Panc1 (cell line): ENCODE measurements at regions not wholly inside any gene's neighbourhood (a gene's known extent, or its start where the extent isn't known, plus 50 kb on each side); places are given as distances from the start of the nearest gene placed in this dataset.

ENCODE experiments used
- ATAC-seq: fragments of 200-7000 bp; cut with Tn5 transposase; 2 replicates; pipeline ENCODE4 v1.9.1; 2020; ENCODE audit warnings: mild to moderate bottlenecking, moderate library complexity
- BruUV-seq: library from RNA; stranded (reverse); fragments of 400-500 nt; replicated peaks from 2 replicates; lab custom pipeline; 2021; lab: Mats Ljungman, UMichigan
- CTCF ChIA-PET: fragments of 300-600 bp; sonication (Branson Sonifier 250); formaldehyde crosslinking; loops from one replicate; lab custom pipeline; 2022; ENCODE audit warnings: antibody characterized with exemption; lab: Charles Lee
- POLR2A ChIA-PET: fragments of 300-600 bp; sonication (Branson Sonifier 250); formaldehyde crosslinking; loops from one replicate; lab custom pipeline; 2022; ENCODE audit warnings: antibody characterized with exemption; lab: Charles Lee
- DNase-seq: peaks from one replicate; pipeline ENCODE4 v3.0.0-alpha.2; 2010; ENCODE audit warnings: low read depth, low spot score
- H3K27ac ChIP-seq: 2 replicates; pipeline ENCODE4 v1.5.1; 2011; ENCODE audit warnings: mild to moderate bottlenecking, low read length, inconsistent platforms
- H3K27me3 ChIP-seq: fragments of 200-500 bp; sonication (Bioruptor generic); 2 replicates; pipeline ENCODE4 v1.6.0; 2014; ENCODE audit warnings: low read length, inconsistent platforms; ENCODE audit not compliant: control insufficient read depth, insufficient read depth
- H3K36me3 ChIP-seq: fragments of 200-500 bp; sonication (Bioruptor generic); 2 replicates; pipeline ENCODE4 v1.5.1; 2014; ENCODE audit warnings: inconsistent platforms, mild to moderate bottlenecking, low read length, moderate library complexity; ENCODE audit not compliant: control insufficient read depth, insufficient read depth
- H3K4me1 ChIP-seq: 2 replicates; pipeline ENCODE4 v1.5.1; 2011; ENCODE audit warnings: inconsistent platforms, mild to moderate bottlenecking, low read length, moderate library complexity; ENCODE audit not compliant: control insufficient read depth, insufficient read depth
- H3K4me3 ChIP-seq, 2 experiments: 2 replicates each; pipeline ENCODE4 v1.5.1; 2011 to 2012; ENCODE audit warnings: low read depth in 2 of 2, low read length in 2 of 2, mild to moderate bottlenecking in 2 of 2, inconsistent platforms in 1 of 2, moderate library complexity in 1 of 2
- H3K9me3 ChIP-seq: fragments of 200-500 bp; sonication (Bioruptor generic); 2 replicates; pipeline ENCODE4 v1.5.1; 2014; ENCODE audit warnings: low read depth, mild to moderate bottlenecking, inconsistent platforms, low read length, moderate library complexity; ENCODE audit not compliant: control insufficient read depth, insufficient read depth
- POLR2AphosphoS5 ChIP-seq: IDR thresholded peaks from 2 replicates; pipeline ENCODE4 v1.6.1; 2012; ENCODE audit warnings: mild to moderate bottlenecking, low read depth, low read length, moderate library complexity
- SIN3A ChIP-seq: IDR thresholded peaks from 2 replicates; pipeline ENCODE4 v1.6.1; 2012; ENCODE audit warnings: low read depth, mild to moderate bottlenecking, low read length, moderate library complexity, borderline replicate concordance; ENCODE audit not compliant: insufficient read depth
- TCF7L2 ChIP-seq: IDR thresholded peaks from 2 replicates; pipeline ENCODE4 v1.6.1; 2011; ENCODE audit warnings: mild to moderate bottlenecking, low read depth, low read length, inconsistent platforms
- in situ Hi-C: cut with HindIII; loops from 2 replicates; pipeline ENCODE4 v1.10.0; 2016; ENCODE audit warnings: low sequenced_read_pairs, low pct_unique_long_range_greater_than_20kb
- intact Hi-C: fragments of 100-400 bp; cut with micrococcal nuclease; formaldehyde crosslinking; loops from one replicate; pipeline ENCODE4 v1.10.0; 2022; ENCODE audit not compliant: unreplicated experiment
- TF ChIP-seq, protein P1 (sequence below): fragments of 450-650 bp; IDR thresholded peaks from 2 replicates; pipeline ENCODE4 v1.5.1; 2017; ENCODE audit warnings: mild to moderate bottlenecking
- TF ChIP-seq, protein P2 (sequence below), 2 experiments: IDR thresholded peaks; 2 replicates each; pipeline ENCODE4 v1.6.1; 2011 to 2012; ENCODE audit warnings: low read depth in 2 of 2, control low read depth in 1 of 2, low read length in 1 of 2, mild to moderate bottlenecking in 1 of 2, moderate library complexity in 1 of 2; ENCODE audit not compliant: insufficient read depth in 1 of 2

DNA sequence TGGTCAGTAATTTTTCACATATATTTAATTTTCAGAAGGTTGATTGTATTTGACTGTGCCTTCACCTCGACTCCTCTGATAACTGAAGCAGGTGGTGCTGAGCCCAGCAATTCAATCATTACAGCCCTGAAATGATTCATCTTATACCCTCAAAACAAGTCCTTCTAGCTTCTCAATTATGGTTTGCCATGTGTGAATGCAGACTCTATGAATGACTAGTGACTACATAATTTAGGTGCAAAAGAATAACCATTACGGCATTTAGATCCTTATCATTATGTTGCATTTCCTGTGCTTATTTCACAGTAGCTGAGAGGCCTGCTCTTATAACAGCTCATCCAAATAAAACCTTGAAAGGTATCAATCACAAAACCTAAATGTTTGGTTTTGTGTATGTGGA, 54.0 kb upstream of the COL11A1 start:
- Histone ChIP-seq H3K27ac (no peak overlapping the region), H3K4me1 (no peaks in the 10 kb centered on the region), H3K27me3 (no peaks in the 10 kb centered on the region), H3K36me3 (no peaks in the 10 kb centered on the region), H3K4me3 (no peak overlapping the region), H3K9me3 (no peaks in the 10 kb centered on the region)
- ChIA-PET CTCF (interaction anchor here (0.7 kb wide), 1 partner anchor 9 kb away, joined by 8 read pairs; no protein-coding TSS in a partner anchor), POLR2A (no interaction called here)
- no TSS peak for BruUV-seq
- TF ChIP-seq SIN3A (no peak), POLR2AphosphoS5 (no peak), TCF7L2 (no peak)
- TF ChIP-seq, protein P1, sequence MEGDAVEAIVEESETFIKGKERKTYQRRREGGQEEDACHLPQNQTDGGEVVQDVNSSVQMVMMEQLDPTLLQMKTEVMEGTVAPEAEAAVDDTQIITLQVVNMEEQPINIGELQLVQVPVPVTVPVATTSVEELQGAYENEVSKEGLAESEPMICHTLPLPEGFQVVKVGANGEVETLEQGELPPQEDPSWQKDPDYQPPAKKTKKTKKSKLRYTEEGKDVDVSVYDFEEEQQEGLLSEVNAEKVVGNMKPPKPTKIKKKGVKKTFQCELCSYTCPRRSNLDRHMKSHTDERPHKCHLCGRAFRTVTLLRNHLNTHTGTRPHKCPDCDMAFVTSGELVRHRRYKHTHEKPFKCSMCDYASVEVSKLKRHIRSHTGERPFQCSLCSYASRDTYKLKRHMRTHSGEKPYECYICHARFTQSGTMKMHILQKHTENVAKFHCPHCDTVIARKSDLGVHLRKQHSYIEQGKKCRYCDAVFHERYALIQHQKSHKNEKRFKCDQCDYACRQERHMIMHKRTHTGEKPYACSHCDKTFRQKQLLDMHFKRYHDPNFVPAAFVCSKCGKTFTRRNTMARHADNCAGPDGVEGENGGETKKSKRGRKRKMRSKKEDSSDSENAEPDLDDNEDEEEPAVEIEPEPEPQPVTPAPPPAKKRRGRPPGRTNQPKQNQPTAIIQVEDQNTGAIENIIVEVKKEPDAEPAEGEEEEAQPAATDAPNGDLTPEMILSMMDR, result no peak
- TF ChIP-seq, protein P2, sequence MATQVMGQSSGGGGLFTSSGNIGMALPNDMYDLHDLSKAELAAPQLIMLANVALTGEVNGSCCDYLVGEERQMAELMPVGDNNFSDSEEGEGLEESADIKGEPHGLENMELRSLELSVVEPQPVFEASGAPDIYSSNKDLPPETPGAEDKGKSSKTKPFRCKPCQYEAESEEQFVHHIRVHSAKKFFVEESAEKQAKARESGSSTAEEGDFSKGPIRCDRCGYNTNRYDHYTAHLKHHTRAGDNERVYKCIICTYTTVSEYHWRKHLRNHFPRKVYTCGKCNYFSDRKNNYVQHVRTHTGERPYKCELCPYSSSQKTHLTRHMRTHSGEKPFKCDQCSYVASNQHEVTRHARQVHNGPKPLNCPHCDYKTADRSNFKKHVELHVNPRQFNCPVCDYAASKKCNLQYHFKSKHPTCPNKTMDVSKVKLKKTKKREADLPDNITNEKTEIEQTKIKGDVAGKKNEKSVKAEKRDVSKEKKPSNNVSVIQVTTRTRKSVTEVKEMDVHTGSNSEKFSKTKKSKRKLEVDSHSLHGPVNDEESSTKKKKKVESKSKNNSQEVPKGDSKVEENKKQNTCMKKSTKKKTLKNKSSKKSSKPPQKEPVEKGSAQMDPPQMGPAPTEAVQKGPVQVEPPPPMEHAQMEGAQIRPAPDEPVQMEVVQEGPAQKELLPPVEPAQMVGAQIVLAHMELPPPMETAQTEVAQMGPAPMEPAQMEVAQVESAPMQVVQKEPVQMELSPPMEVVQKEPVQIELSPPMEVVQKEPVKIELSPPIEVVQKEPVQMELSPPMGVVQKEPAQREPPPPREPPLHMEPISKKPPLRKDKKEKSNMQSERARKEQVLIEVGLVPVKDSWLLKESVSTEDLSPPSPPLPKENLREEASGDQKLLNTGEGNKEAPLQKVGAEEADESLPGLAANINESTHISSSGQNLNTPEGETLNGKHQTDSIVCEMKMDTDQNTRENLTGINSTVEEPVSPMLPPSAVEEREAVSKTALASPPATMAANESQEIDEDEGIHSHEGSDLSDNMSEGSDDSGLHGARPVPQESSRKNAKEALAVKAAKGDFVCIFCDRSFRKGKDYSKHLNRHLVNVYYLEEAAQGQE (IDR thresholded peaks at IDR 0.05; ENCODE audit: insufficient read depth in 1 of 2, low read depth in 2 of 2, low read length in 1 of 2), result no peak
- DNase-seq, result no peak
- ATAC-seq, result no peak
- intact Hi-C loops, result no loop called here
- in situ Hi-C loops, result no loop called here

GRCh38 chr1:103160281-103160680, 52.0 kb upstream of the COL11A1 start:
- POLR2A ChIA-PET, result no interaction called here

More at GRCh38 chr1:103160281-103160680, 52.0 kb upstream of the COL11A1 start:
- TF ChIP-seq, protein P2 (IDR thresholded peaks at IDR 0.05; ENCODE audit: insufficient read depth in 1 of 2, low read depth in 2 of 2, low read length in 1 of 2), result no peak
- TF ChIP-seq TCF7L2 (no peak), SIN3A (no peak), POLR2AphosphoS5 (no peak)
- TF ChIP-seq, protein P1, result no peak
- in situ Hi-C loops, result no loop called here
- no peak overlapping the region for H3K4me3 ChIP-seq
- no peak for DNase-seq
- no peaks in the 10 kb centered on the region; the same call in 1 of the 2 replicates for H3K4me1 ChIP-seq
- no peak for ATAC-seq
- CTCF ChIA-PET, result no interaction called here
- no peaks in the 10 kb centered on the region for H3K9me3 ChIP-seq
- H3K36me3 ChIP-seq, result no peaks in the 10 kb centered on the region
- no peak overlapping the region for H3K27ac ChIP-seq
- BruUV-seq, result no TSS peak
- intact Hi-C loops, result no loop called here
- no peaks in the 10 kb centered on the region for H3K27me3 ChIP-seq
